Femur (tissue), 1 donor: ENCODE measurements at regions not wholly inside any gene's neighbourhood (a gene's known extent, or its start where the extent isn't known, plus 50 kb on each side); places are given as distances from the start of the nearest gene placed in this dataset.
"Not testable (repeated sequence)": the region's sequence is repeated elsewhere in the genome, so short reads cannot be mapped to it uniquely, and the experiment has no call there.

Experiments
- DNase-seq: peaks from one replicate; pipeline ENCODE4 v3.0.0-alpha.2; 2017

- DNase-seq, result no peak
Measured at GRCh38 chr2:235105821-235106359, 154.1 kb downstream of the SH3BP4 start.

- DNase-seq, result peak; percentile 78
Measured at GRCh38 chr2:235106874-235107639, 155.2 kb downstream of the SH3BP4 start.

- no peak for DNase-seq
Measured at GRCh38 chr2:235107640-235107951, 155.8 kb downstream of the SH3BP4 start.

- not testable (repeated sequence) for DNase-seq
Measured at GRCh38 chr2:235109561-235109960, 157.7 kb downstream of the SH3BP4 start.

GRCh38 chr2:235112365-235112764 is 160.5 kb downstream of the SH3BP4 start:
- DNase-seq, result no peak

GRCh38 chr2:235113854-235114253 is 162.0 kb downstream of the SH3BP4 start:
- DNase-seq, result no peak

- no peak for DNase-seq
Measured at GRCh38 chr2:235114286-235114685, 162.5 kb downstream of the SH3BP4 start.

- no peak for DNase-seq
Measured at GRCh38 chr2:235115521-235115920, 163.7 kb downstream of the SH3BP4 start.

- no peak for DNase-seq
Measured at GRCh38 chr2:235116885-235117492, 165.2 kb downstream of the SH3BP4 start.

- no peak for DNase-seq
Measured at GRCh38 chr2:235126768-235127167, 175.0 kb downstream of the SH3BP4 start.

- no peak for DNase-seq
Measured at GRCh38 chr2:235127931-235128330, 176.1 kb downstream of the SH3BP4 start.

GRCh38 chr2:235129850-235130249 is 178.0 kb downstream of the SH3BP4 start:
- DNase-seq, result no peak

GRCh38 chr2:235131334-235132305 is 179.8 kb downstream of the SH3BP4 start:
- no peak for DNase-seq

- DNase-seq, result no peak
Measured at GRCh38 chr2:235132651-235133050, 180.8 kb downstream of the SH3BP4 start.

GRCh38 chr2:235133837-235134236 is 182.0 kb downstream of the SH3BP4 start:
- DNase-seq, result no peak

GRCh38 chr2:235134420-235134819 is 182.6 kb downstream of the SH3BP4 start:
- DNase-seq, result no peak

- no peak for DNase-seq
Measured at GRCh38 chr2:235135195-235135965, 183.6 kb downstream of the SH3BP4 start.

GRCh38 chr2:235135990-235136561 is 184.3 kb downstream of the SH3BP4 start:
- DNase-seq, result peak; percentile 74

- no peak for DNase-seq
Measured at GRCh38 chr2:235138339-235138738, 186.5 kb downstream of the SH3BP4 start.

- no peak for DNase-seq
Measured at GRCh38 chr2:235139956-235140800, 188.4 kb downstream of the SH3BP4 start.

- DNase-seq, result no peak
Measured at GRCh38 chr2:235140801-235141081, 188.9 kb downstream of the SH3BP4 start.
